ENCODE measurements at regions not wholly inside any gene's neighbourhood (a gene's known extent, or its start where the extent isn't known, plus 50 kb on each side); places are given as distances from the start of the nearest gene placed in this dataset.

- POLR2A ChIA-PET, result no interaction called here
These were observed 111.4 kb upstream of the TIAM1 start for GRCh38 chr21:31455506-31455905.

GRCh38 chr21:31450980-31451379 is 106.9 kb upstream of the TIAM1 start:
- Histone ChIP-seq H3K4me1 (ENCODE audit: control insufficient read depth, insufficient read depth, low read length) (no peaks in the 10 kb centered on the region), H3K36me3 (ENCODE audit: control insufficient read depth in 2 of 2, insufficient read depth in 2 of 2, low read length in 1 of 2) (no peaks in the 10 kb centered on the region), H2AFZ (ENCODE audit: control insufficient read depth, low read depth, low read length) (no peak overlapping the region), H3K79me2 (ENCODE audit: control insufficient read depth, insufficient read depth, low read length) (no peaks in the 10 kb centered on the region), H3K9ac (ENCODE audit: control insufficient read depth, insufficient read depth, low read length) (no peak overlapping the region), H3K9me3 (replicated peaks; ENCODE audit: control insufficient read depth, insufficient read depth, low read length) (no peaks in the 10 kb centered on the region), H3K4me3 (no peak overlapping the region), H3K27me3 (replicated peaks in 1 of 2; ENCODE audit: control insufficient read depth in 2 of 2, insufficient read depth in 2 of 2, low read length in 1 of 2) (no peaks in the 10 kb centered on the region), H3K4me2 (ENCODE audit: control insufficient read depth, insufficient read depth) (no peak overlapping the region), H4K20me1 (ENCODE audit: control insufficient read depth, insufficient read depth) (no peaks in the 10 kb centered on the region), H3K27ac (ENCODE audit: control insufficient read depth, insufficient read depth) (no peak overlapping the region)
- ChIA-PET POLR2A (no interaction called here), CTCF (no interaction called here), SMC1A (ENCODE audit: uncharacterized antibody, unreplicated experiment) (interaction anchor here (1.0 kb wide), 1 partner anchor 250 kb away, joined by 3 read pairs; no protein-coding TSS in a partner anchor), RAD21 (ENCODE audit: unreplicated experiment) (no interaction called here)
- DNase-seq (ENCODE audit: low read depth, low spot score) (no peak), ATAC-seq (no peak), FAIRE-seq (no peak)
- intact Hi-C loops (cut with micrococcal nuclease; ENCODE audit: unreplicated experiment), result no loop called here
- WGBS (ENCODE audit: insufficient coverage, insufficient replicate concordance, low lambda C conversion rate, missing lambda C conversion rate), result 42% methylated on average over 9 of the region's 9 CpGs
- in situ Hi-C loops (cut with MboI), result no loop called here
- no TSS peak for BruUV-seq (replicated peaks)
- no peak for TF ChIP-seq TBL1XR1 (IDR thresholded peaks at IDR 0.05; ENCODE audit: low read depth, low read length)
- no peak for TF ChIP-seq SMAD5 (IDR thresholded peaks at IDR 0.05; ENCODE audit: low read depth)
- TF ChIP-seq NRF1 (conservative IDR thresholded peaks at IDR 0.05; ENCODE audit: low read depth, low read length), result no peak
- no peak for TF ChIP-seq DPF2 (IDR thresholded peaks at IDR 0.05)
- TF ChIP-seq SRF (IDR thresholded peaks at IDR 0.05; ENCODE audit: low read depth in 2 of 2, low read length in 2 of 2), result no peak
- no peak for TF ChIP-seq E2F8 (IDR thresholded peaks at IDR 0.05; ENCODE audit: low read depth, partially characterized antibody)
- no peak for TF ChIP-seq TCF7 (IDR thresholded peaks at IDR 0.05; ENCODE audit: borderline replicate concordance)
- TF ChIP-seq USF1 (IDR thresholded peaks at IDR 0.05; ENCODE audit: borderline replicate concordance, extremely low read length, insufficient read depth, low read depth, low read length), result no peak
- TF ChIP-seq ATF2 (IDR thresholded peaks at IDR 0.05; ENCODE audit: low read length), result no peak
- TF ChIP-seq EP300 (IDR thresholded peaks at IDR 0.05; ENCODE audit: borderline replicate concordance in 1 of 2, control insufficient read depth in 1 of 2, low read depth in 2 of 2, low read length in 2 of 2), result no peak
- TF ChIP-seq CBX3 (IDR thresholded peaks at IDR 0.05; ENCODE audit: borderline replicate concordance, low read depth), result no peak
- TF ChIP-seq HDGF (IDR thresholded peaks at IDR 0.05), result no peak
- TF ChIP-seq POLR2AphosphoS5 (IDR thresholded peaks at IDR 0.05; ENCODE audit: low read length), result no peak

More at GRCh38 chr21:31455506-31455905, 111.4 kb upstream of the TIAM1 start:
- Histone ChIP-seq H3K9me3 (replicated peaks; ENCODE audit: control insufficient read depth, insufficient read depth, low read length) (no peaks in the 10 kb centered on the region), H2AFZ (ENCODE audit: control insufficient read depth, low read depth, low read length) (no peak overlapping the region), H3K36me3 (ENCODE audit: control insufficient read depth in 2 of 2, insufficient read depth in 2 of 2, low read length in 1 of 2) (no peaks in the 10 kb centered on the region), H3K4me1 (ENCODE audit: control insufficient read depth, insufficient read depth, low read length) (no peaks in the 10 kb centered on the region), H3K9ac (ENCODE audit: control insufficient read depth, insufficient read depth, low read length) (no peak overlapping the region), H3K4me2 (ENCODE audit: control insufficient read depth, insufficient read depth) (no peak overlapping the region), H3K27me3 (replicated peaks in 1 of 2; ENCODE audit: control insufficient read depth in 2 of 2, insufficient read depth in 2 of 2, low read length in 1 of 2) (no peaks in the 10 kb centered on the region), H3K4me3 (no peak overlapping the region), H4K20me1 (ENCODE audit: control insufficient read depth, insufficient read depth) (no peaks in the 10 kb centered on the region), H3K79me2 (ENCODE audit: control insufficient read depth, insufficient read depth, low read length) (no peaks in the 10 kb centered on the region), H3K27ac (ENCODE audit: control insufficient read depth, insufficient read depth) (no peak overlapping the region)
- intact Hi-C loops (cut with micrococcal nuclease; ENCODE audit: unreplicated experiment) (no loop called here), in situ Hi-C loops (cut with MboI) (no loop called here)
- no peak for FAIRE-seq
- WGBS (ENCODE audit: insufficient coverage, insufficient replicate concordance, low lambda C conversion rate, missing lambda C conversion rate), result 61% methylated on average over 4 of the region's 4 CpGs
- no peak for ATAC-seq
- BruUV-seq (replicated peaks), result no TSS peak
- ChIA-PET SMC1A (ENCODE audit: uncharacterized antibody, unreplicated experiment) (interaction anchor here (1.0 kb wide), 1 partner anchor 12 kb away, joined by 3 read pairs; no protein-coding TSS in a partner anchor), RAD21 (ENCODE audit: unreplicated experiment) (no interaction called here), CTCF (interaction anchor here (0.8 to 1.3 kb wide), 2 partner anchors 11 to 21 kb away, joined by 3 read pairs; no protein-coding TSS in a partner anchor)
- no peak for DNase-seq (ENCODE audit: low read depth, low spot score)
- TF ChIP-seq IKZF2 (IDR thresholded peaks at IDR 0.05) (no peak), ZNF384 (IDR thresholded peaks at IDR 0.05; ENCODE audit: borderline replicate concordance, low read depth, low read length) (no peak), YBX1 (IDR thresholded peaks at IDR 0.05) (no peak)
